Tongue (tissue), 2 donors: ENCODE measurements at regions not wholly inside any gene's neighbourhood (a gene's known extent, or its start where the extent isn't known, plus 50 kb on each side); places are given as distances from the start of the nearest gene placed in this dataset. TPM values are rescaled to one million over a fixed set of nuclear protein-coding genes. Genes with fewer than 3 reads are reported as not detected.

Source experiments
- DNase-seq: peaks from one replicate; pipeline ENCODE4 v3.0.0-alpha.2; 2015
- small RNA-seq: library from RNA; depleted of rRNA; stranded (forward); fragments of <200 nt; gene quantifications from one replicate; pipeline ENCODE3, GENCODE V24; 2014; ENCODE audit warnings: low replicate concordance

DNA sequence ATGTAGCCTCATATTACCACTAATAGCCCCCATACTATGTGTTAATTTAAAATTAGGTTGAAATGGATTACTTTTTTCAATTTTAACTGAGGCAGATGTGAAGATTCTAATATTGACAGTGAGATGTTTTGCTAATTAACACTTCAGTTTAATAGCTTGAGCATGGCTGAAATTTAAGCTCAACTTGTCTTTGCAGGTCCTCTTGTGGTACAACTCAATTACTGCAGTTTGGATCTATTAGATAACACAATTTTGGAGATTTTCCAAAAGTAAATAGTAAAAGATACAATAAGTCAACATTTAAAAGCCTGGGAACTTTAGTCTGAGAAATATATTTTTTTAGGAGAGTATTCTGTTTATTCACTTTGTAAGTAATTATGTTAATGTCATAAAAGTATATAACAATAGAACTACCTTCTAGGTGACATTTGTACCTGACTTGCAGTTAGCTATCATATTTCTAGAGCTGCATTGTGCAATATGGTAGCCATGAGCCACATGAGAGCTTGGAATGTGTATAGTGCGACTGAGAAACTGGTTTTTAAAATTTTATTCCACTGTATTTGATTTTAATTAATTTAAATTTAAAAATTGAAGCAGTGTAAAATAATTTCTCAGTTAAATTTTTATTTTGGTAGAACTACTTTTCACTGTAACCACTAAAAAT, 73.1 kb upstream of the FMR1 start:
- DNase-seq, result peak; percentile 1

- peak; percentile 1 for DNase-seq
Measured at GRCh38 chrX:147846676-147847075, 65.0 kb upstream of the FMR1 start.

GRCh38 chrX:147847999-147848398, 63.7 kb upstream of the FMR1 start:
- DNase-seq, result peak; percentile 59

GRCh38 chrX:147848543-147849443, 62.9 kb upstream of the FMR1 start:
- peak; percentile 48 for DNase-seq

- DNase-seq, result no peak
Measured at GRCh38 chrX:147850875-147851274, 60.8 kb upstream of the FMR1 start.

GRCh38 chrX:147853701-147854100, 58.0 kb upstream of the FMR1 start:
- DNase-seq, result no peak

DNA sequence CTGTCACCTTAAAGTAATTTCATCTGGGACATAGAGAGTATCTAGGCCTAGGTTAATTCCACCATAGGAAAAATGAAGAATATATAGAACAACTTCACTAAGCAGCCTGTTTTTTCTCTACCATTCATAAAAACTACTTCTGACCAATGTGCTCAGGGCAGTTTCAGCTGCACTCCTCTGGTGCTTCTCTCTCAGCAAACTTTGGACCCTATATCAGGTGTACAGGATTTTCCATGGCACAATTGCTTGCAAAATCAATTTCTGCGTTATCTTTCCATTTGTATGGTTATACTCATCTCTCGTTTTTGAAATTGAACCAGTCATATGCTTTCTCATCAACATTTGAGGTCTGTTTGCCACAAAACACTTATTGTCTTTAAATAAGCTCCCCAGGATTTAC, 52.1 kb upstream of the FMR1 start:
- no peak for DNase-seq

Small RNA genes lying in the stretch of these regions (small RNA-seq; reads per million reads assigned to genes)
- gene AC016925.1 (not detected), gene AC016925.2 (not detected), gene AL009048.1 (not detected), gene AL096861.1 (not detected), gene RNU6-382P (not detected)
